Iris pigment epithelial cell (primary cell): ENCODE measurements at regions not wholly inside any gene's neighbourhood (a gene's known extent, or its start where the extent isn't known, plus 50 kb on each side); places are given as distances from the start of the nearest gene placed in this dataset.

Experiments used
- DNase-seq: peaks from one replicate; pipeline ENCODE4 v3.0.0-alpha.2; 2011; ENCODE audit warnings: low read depth

DNA sequence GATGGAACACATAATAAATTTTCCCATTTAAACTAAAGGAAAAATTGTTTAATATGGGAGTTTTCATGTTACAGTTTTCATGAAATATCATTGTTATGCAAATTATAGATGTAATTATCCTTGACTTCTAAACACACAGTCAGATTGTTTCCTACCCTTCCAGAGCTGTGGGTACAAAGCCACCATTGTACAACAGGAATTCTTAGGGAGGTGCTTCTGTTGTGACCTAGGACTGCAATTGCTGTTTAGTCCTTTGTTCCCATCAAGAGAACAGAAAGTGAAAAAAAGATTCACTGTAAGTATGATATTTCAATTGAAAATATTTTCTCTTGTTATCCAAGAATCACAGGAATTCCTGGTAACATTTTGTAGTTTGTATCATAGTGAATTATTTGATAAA, 455.3 kb upstream of the NAALADL2 start:
- no peak for DNase-seq

DNA sequence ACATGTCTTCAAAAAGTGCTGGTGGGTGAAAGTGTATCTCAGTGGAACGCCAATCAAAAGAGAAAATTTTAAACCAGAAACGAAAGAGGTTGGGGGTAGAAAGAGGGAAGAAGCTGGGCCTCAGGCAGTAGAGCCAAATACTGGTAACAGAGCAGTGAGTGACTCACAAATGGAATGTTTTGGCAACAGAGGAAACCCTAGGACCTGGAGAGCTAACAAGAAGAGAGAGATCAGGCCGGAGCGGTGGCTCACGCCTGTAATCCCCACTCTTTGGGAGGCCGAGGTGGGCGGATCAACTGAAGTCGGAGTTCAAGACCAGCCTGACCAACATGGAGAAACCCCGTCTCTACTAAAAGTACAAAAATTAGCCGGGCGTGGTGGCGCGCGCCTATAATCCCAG, 450.8 kb upstream of the NAALADL2 start:
- DNase-seq, result peak; percentile 76

- DNase-seq, result no peak
These were observed 449.9 kb upstream of the NAALADL2 start for GRCh38 chr3:174409086-174409743.

DNA sequence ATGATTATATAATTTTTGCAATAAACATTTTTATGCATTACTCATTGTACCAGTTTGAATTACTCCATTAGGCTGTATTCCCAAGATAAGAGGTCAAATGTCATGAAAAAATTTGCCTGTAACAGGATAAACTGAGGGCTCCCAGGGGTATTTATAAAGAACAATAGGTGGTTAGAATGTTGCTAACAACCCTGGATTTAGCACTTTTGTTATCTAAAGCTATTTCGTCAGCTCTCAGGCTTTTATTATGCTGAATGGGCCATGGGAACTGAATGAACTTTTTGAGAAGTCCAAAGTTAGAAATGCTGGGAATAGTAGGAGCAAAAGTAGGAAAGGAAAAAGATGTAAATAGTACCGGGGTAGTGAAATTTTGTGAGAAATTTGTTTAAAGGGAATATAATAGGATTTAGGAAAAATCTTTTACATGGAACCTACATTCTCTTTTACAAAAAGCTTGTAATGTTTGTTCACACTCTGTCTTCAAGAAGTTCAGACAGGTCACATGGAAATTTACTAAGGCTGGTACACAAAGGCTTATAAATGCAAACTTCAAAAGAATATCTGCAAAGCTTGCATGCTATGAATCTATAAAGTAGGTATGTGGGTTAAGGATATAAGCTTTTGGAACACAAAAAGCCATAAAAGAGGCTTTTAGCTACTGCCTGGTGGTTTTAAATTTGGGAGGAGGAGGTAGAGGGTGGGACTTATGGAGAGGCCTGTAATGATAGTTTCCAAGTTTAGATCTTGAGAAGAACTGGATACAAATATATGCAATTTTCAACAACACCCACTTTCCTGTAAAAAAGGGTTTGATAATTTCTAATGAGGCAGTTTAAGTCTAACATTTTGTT, 445.8 kb upstream of the NAALADL2 start:
- DNase-seq, result no peak

DNA sequence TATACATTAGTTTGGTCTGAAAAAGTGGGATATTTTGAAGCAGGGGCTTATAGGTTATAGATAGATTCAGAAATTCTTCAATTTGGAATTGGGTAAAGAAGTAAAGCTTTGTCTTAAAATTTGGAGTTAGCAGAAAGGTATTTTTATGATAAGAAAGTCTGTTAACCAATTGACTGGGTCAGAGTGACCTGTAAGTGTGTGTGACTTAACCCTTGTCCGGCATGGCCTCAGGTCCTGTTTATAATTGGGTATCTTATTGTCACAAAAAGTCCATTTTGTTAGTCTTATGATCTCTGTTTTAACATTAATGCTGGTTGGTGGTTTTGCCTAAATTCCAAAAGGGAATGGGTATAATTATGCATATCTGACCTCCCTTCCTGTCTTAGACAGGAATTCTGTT, 444.2 kb upstream of the NAALADL2 start:
- no peak for DNase-seq

DNA sequence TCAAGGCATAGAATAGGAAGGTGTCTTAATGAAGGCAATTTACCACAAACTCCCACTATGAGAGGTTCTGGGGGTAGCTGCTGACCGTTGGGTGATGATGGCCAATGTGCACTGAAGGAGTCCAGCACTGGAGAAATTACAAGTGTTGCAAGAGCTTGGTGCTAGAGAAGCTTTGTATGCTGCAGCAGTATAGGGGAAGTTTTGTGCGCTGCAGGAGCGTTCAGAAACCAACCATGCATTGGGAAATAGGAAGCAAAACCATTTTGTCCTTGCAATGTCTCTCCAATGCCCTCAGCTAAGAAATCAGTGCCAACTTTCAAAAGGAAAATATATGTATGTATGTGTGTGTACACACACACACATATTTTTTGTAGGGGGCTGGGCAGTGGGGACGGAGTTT, 441.6 kb upstream of the NAALADL2 start:
- no peak for DNase-seq

DNA sequence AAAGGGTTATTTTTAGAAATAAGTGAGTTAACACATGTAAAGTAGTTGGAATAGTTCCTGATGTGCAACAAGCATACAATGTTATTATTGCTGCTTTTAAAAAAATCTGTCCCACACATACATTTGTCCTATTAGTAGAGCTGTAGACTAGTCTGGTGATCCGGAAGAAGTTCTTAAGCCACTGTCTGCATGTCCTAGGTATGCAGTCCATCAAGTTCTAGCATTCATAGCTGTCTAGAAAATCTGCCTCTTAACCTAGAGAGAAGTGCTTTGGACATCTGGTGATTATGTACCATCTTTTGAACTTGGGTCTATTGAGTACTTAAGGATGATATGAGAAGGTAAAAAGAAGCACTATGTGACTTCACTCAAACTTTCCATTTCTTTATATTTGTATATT, 439.9 kb upstream of the NAALADL2 start:
- DNase-seq, result no peak

GRCh38 chr3:174423936-174424335, 435.2 kb upstream of the NAALADL2 start:
- no peak for DNase-seq

GRCh38 chr3:174424656-174425055, 434.5 kb upstream of the NAALADL2 start:
- DNase-seq, result no peak

- DNase-seq, result no peak
These were observed 433.7 kb upstream of the NAALADL2 start for GRCh38 chr3:174425422-174425821.

DNA sequence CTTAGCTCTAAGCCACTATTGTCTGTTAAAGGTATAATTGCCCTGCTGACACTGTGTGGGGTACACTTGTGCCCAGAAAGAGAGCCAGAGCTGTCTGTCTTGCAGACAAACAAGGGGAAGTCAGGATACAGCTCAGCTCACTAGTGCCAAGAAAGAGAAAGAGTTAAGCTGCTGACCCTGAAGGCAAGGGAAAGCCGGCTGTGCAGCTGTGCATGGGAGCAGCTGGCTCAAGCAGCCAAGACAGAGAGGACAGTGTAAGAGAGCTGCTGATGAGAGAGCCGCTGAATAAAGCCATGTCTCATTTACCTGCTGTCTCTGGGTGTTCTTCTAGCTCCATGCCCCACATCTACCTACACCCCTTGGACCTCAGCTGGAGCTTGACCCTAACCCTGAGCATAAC, 428.1 kb upstream of the NAALADL2 start:
- no peak for DNase-seq

DNA sequence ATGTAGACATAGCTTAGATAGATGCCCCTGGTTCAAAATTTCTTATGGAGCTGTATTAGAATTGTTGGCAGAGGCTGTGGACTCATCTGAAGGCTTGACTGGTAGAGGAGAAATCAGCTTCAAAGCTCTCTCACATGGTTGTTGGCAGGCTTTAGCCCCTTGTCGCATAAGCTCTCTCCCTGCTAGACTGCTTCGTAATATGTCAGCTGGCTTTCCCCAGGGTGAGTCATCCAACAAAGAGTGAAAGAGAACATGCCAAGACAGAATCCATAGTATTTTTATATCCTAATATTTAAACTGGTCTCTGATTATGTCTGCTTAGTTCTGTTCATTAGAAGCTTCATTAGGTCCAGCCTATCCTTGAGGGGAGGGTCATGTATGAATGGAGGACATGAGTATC, 427.4 kb upstream of the NAALADL2 start:
- DNase-seq, result peak; percentile 80

GRCh38 chr3:174436367-174436766, 422.8 kb upstream of the NAALADL2 start:
- DNase-seq, result no peak

DNA sequence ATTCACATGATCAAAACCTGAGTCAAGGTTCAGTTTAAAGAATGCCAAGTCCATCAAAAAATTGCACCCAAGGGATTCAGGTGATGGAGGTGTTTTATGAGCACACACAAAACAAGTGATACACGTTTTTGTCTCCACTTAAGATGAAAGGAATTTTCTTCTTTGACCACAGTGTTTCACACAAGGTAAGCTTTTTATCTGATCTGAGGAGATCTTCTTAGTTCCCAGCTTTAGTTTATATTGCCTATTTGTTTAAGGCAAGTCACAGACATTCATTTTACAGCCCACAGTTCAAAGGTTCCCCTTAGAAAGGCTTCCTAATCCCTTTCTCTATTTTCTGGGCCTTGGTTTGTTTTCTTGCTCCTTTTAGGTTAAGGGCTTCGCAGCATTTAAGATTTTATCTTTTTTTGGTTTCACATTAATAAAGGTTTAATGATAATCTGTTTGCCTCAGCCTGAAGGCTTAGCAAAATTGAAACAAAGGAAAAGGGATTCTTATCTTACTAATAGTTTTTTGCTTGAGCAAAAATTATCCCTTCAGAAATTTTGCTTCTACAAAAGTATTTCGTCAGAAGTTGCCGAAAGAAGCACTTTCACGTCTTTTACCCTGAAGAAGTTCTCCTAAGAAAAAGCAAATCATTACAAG, 420.5 kb upstream of the NAALADL2 start:
- DNase-seq, result peak; percentile 25

- peak; percentile 97 for DNase-seq
These were observed 419.5 kb upstream of the NAALADL2 start for GRCh38 chr3:174439331-174440252.

GRCh38 chr3:174440253-174440701, 418.9 kb upstream of the NAALADL2 start:
- DNase-seq, result peak; percentile 69

- peak; percentile 93 for DNase-seq
These were observed 418.2 kb upstream of the NAALADL2 start for GRCh38 chr3:174440741-174441587.

- DNase-seq, result peak; percentile 16
These were observed 417.4 kb upstream of the NAALADL2 start for GRCh38 chr3:174441588-174442301.

GRCh38 chr3:174442302-174442682, 416.8 kb upstream of the NAALADL2 start:
- DNase-seq, result peak; percentile 13

DNA sequence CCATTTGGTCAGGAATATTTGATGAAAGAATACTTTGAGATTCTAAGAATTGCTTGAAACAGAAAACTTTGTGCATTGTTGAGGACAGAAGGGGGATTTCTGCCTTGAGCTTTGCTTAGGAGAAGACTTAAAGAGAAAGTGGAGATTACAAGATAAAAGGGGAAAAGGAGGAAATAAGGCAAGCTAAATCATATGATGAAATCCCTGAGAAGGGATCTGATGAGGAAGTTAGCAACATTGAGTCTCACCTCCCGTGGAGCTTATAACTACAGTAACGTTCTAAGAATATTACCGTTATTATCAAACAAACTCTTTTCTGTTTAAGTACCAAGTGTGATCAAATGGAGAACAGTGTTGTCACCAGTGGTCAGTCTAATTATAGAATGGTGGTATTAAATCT, 414.7 kb upstream of the NAALADL2 start:
- DNase-seq, result no peak
